Heart right ventricle (tissue), 16 donors: ENCODE measurements at regions not wholly inside any gene's neighbourhood (a gene's known extent, or its start where the extent isn't known, plus 50 kb on each side); places are given as distances from the start of the nearest gene placed in this dataset.

Source experiments
- ATAC-seq, 8 donors: fragments of 200-7000 bp; cut with Tn5 transposase; one replicate each; pipeline ENCODE4 v1.9.1; 2020; ENCODE audit warnings: mild to moderate bottlenecking in 8 of 8, moderate library complexity in 8 of 8, moderate number of reproducible peaks in 1 of 8
- DNase-seq, 2 donors: peaks; one replicate each; pipeline ENCODE4 v3.0.0-alpha.2; 2020
- H3K27ac ChIP-seq, 10 donors: fragments of 200-600 bp; sonication (generic) in 2 of 10; one replicate each; pipeline versions ENCODE4 v1.5.0 to v1.8.0; 2020 to 2022; ENCODE audit warnings: mild to moderate bottlenecking in 3 of 10
- H3K27me3 ChIP-seq, 7 donors: fragments of 200-600 bp; one replicate each; pipeline ENCODE4 v1.8.0; 2021 to 2022; ENCODE audit warnings: mild to moderate bottlenecking in 2 of 7
- H3K36me3 ChIP-seq, 9 donors: fragments of 200-600 bp; sonication (generic) in 1 of 9; one replicate each; pipeline versions ENCODE4 v1.5.0 to v1.8.0; 2020 to 2022; ENCODE audit warnings: mild to moderate bottlenecking in 2 of 9
- H3K4me1 ChIP-seq, 9 donors: fragments of 200-600 bp; sonication (generic) in 1 of 9; one replicate each; pipeline versions ENCODE4 v1.5.0 to v1.8.0; 2020 to 2022; ENCODE audit warnings: mild to moderate bottlenecking in 4 of 9
- H3K4me3 ChIP-seq, 10 donors: fragments of 200-600 bp; sonication (generic) in 2 of 10; one replicate each; pipeline versions ENCODE4 v1.5.0 to v1.8.0; 2020 to 2022; ENCODE audit warnings: mild to moderate bottlenecking in 7 of 10, moderate library complexity in 2 of 10
- H3K9me3 ChIP-seq, 11 donors: fragments of 200-600 bp in 10 of 11; sonication (generic) in 2 of 11; one replicate each; pipeline versions ENCODE4 v1.5.0 to v1.8.0; 2013 to 2022; ENCODE audit warnings: mild to moderate bottlenecking in 2 of 11, control low read depth in 1 of 11, moderate library complexity in 1 of 11
- WGBS, 2 donors: extraction: QIAGEN DNeasy Blood & Tissue Kit; methylation state at CpG; one replicate each; pipeline ENCODE4 v1.1.7; 2013; ENCODE audit warnings: inconsistent platforms in 1 of 2; 5-methylcytosine and 5-hydroxymethylcytosine counted together
- intact Hi-C, 10 donors: fragments of 100-400 bp; cut with DNase I; formaldehyde crosslinking; loops; one replicate each; pipeline versions ENCODE4 v1.11.1 to v1.14.2; 2022
- TF ChIP-seq, protein P1 (sequence below), 9 donors: fragments of 200-600 bp; sonication (generic) in 2 of 9; IDR thresholded peaks; one replicate each; pipeline versions ENCODE4 v1.5.0 to v1.8.0; 2021 to 2022; ENCODE audit warnings: antibody characterized with exemption in 9 of 9, mild to moderate bottlenecking in 5 of 9, moderate library complexity in 1 of 9
- donor health status: Arrhythmogenic right ventricular cardiomyopathy.
- donor health status: ischemic (EF 13 %, LVEDD 7.1; RV severe dilation, severe dysfunction).
- donor health status: healthy with polysubstance abuse.
- donor health status: DM: no; HTN: yes; CAD: no.
- donor health status: DM: no; HTN: no; CAD: no.
- donor health status: ischemic (EF 25% LVEDD 6.9; RV normal size, moderate dysfunction).
- donor health status: ischemic (EF 25% LVEDD 5.7; RV mildly dilated, moderate dysfunction).
- donor health status: healthy.
- donor health status: DM: yes; HTN: yes; CAD: no.
- donor health status: Ischemic cardiomyopathy.
- donor health status: ischemic (EF 35%, LVEDD 5.7; RV mildly dilated, moderate dysfunction).
- donor health status: nonischemic (EF 11% LVEDD 7.7; RV severe dilation, severe dysfunction).
- donor health status: DM: yes; HTN: yes; CAD: no.
- donor health status: PGD.
- donor health status: ischemic (EF 29% LVEDD 5.4; RV normal size, mild dysfunction).
- donor health status: nonischemic (EF 23%, LVEDD 6.1; RV moderate dilation, normal function).

DNA sequence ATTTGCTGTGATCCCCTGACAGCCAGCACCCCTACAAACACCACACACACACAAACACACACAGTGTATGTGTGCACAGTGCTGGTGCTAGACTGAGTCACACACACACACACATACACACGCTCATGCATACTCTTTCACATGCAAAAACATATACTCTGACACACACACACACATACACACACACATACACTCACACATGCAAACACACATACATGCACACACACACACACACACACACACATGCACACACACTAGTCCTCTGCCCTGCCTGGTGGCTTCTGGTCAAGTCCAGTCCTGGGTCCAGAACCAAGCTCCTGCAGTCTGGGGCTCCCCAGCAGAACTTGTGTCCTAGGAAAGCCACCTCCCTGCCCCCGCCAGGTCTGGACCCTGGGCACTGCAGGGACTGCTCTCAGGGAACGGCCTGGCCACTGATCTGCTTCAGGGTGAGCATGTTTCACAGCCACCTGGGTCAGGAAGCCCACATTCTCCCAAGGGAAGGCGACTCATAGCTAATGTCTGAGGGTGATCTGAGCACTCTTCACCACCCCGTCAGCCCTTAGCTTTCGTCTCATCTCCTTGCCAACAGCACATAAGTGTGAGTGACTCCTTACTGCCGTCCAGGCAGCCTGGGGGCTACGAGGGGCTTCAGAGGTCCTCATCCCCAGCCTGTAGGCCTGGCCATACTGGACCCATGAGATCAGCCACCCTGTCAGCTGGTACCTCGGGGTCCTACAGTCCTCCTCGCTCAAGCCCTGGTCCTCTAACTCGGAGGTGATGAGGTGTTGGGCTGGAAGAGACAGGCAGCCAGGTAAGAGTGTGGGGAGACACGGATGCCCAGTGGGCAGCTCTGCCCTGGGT, 88.1 kb downstream of the MCFD2 start:
- ATAC-seq (peak in 2 of 8 donors; percentile 32 to 43), DNase-seq (no peak)
- H3K9me3 ChIP-seq: peaks cover 0 to 7% (median 0%) of the 10 kb centered on the region in 11 donors
- no peaks in the 10 kb centered on the region for H3K36me3 ChIP-seq
- H3K27ac ChIP-seq: no peak overlapping the region
- 82 to 92% methylated on average over 12 of the region's 12 CpGs for WGBS, 2 donors
- H3K4me1 ChIP-seq: peaks cover 0 to 12% (median 3%) of the 10 kb centered on the region in 9 donors
- H3K27me3 ChIP-seq: no peaks in the 10 kb centered on the region
- TF ChIP-seq, protein P1, sequence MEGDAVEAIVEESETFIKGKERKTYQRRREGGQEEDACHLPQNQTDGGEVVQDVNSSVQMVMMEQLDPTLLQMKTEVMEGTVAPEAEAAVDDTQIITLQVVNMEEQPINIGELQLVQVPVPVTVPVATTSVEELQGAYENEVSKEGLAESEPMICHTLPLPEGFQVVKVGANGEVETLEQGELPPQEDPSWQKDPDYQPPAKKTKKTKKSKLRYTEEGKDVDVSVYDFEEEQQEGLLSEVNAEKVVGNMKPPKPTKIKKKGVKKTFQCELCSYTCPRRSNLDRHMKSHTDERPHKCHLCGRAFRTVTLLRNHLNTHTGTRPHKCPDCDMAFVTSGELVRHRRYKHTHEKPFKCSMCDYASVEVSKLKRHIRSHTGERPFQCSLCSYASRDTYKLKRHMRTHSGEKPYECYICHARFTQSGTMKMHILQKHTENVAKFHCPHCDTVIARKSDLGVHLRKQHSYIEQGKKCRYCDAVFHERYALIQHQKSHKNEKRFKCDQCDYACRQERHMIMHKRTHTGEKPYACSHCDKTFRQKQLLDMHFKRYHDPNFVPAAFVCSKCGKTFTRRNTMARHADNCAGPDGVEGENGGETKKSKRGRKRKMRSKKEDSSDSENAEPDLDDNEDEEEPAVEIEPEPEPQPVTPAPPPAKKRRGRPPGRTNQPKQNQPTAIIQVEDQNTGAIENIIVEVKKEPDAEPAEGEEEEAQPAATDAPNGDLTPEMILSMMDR (IDR thresholded peaks at IDR 0.05): no peak
- H3K4me3 ChIP-seq: no peak overlapping the region
- intact Hi-C loops: no loop called here

DNA sequence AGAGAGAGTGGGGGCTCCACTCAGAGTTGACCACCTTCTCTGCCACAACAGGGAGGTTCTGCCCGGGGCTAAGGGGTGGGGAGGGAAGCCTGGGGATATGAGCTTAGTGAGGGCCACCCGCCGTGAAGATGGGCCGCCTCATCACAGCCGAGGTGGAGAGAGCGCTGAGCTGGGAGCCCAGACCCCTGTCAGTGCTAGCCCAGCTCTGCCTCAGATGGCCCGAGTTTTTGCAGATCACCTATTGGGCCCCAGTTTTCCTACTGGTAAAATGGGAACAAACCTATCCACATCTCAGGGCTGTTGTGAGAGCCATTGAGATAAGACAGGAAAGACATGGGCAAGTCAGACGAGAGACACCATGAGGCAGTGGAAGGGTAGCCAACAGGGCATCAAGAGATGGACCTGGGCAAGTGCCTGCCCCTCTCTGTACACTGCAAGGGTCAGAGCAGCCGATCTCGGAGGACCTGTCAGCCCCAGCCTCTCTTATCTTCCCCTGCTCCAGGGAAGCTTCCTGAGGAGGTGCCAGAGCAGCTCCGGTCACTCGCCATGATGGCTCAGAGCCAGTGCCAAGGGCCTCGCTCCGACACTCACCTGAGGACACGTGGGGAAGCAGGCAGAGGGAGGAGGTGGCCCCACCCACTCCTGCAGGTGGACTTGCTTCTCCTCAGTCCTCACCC, 88.9 kb downstream of the MCFD2 start:
- intact Hi-C loops: no loop called here
- Histone ChIP-seq H3K9me3 (peaks cover 0 to 7% (median 0%) of the 10 kb centered on the region in 11 donors), H3K36me3 (no peaks in the 10 kb centered on the region), H3K4me1 (peaks cover 5 to 20% (median 9%) of the 10 kb centered on the region in 9 donors), H3K27me3 (no peaks in the 10 kb centered on the region), H3K27ac (no peak overlapping the region), H3K4me3 (no peak overlapping the region)
- TF ChIP-seq, protein P1 (IDR thresholded peaks at IDR 0.05): no peak
- ATAC-seq: peak in 1 of 8 donors; percentile 7
- no peak for DNase-seq
- WGBS, 2 donors: 64 to 77% methylated on average over 15 of the region's 15 CpGs

DNA sequence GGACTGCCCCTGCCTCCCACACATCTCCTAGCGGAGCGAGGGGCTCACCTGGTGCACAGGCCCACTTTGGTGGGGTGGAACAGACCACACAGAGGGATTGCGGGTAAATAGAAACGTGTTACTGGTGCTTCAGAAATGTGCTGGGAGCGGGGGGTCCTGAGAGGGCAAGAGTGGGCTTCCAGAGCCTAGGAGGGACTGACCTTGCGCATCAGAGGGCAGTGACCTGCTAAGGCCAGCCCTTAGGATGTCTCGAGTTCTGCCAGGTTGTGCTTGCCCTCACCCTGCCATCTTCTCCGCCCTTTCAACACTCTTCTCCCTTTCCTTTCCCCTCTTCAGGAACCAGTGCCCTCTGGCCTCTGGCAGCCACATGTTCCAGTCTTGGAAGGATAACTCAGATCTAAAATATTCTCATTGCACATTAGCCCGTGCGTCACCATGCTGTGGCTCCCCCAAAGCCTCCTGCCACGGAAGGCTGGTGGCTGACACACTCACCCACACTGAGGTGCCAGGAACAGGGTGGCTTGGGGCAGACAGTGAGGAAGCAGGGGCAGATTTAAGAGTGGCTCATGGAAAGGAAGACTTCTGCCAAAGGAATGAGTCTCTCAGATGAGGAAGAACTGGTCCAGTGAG, 89.6 kb downstream of the MCFD2 start:
- 94 to 95% methylated on average over 11 of the region's 11 CpGs for WGBS, 2 donors
- TF ChIP-seq, protein P1 (IDR thresholded peaks at IDR 0.05): no peak
- H3K36me3 ChIP-seq: no peaks in the 10 kb centered on the region
- ATAC-seq: no peak
- H3K4me1 ChIP-seq: peaks cover 5 to 26% (median 13%) of the 10 kb centered on the region in 9 donors
- no peak overlapping the region for H3K27ac ChIP-seq
- no peaks in the 10 kb centered on the region for H3K27me3 ChIP-seq
- no peak overlapping the region for H3K4me3 ChIP-seq
- intact Hi-C loops: no loop called here
- DNase-seq: no peak
- H3K9me3 ChIP-seq: peaks cover 0 to 7% (median 0%) of the 10 kb centered on the region in 11 donors

DNA sequence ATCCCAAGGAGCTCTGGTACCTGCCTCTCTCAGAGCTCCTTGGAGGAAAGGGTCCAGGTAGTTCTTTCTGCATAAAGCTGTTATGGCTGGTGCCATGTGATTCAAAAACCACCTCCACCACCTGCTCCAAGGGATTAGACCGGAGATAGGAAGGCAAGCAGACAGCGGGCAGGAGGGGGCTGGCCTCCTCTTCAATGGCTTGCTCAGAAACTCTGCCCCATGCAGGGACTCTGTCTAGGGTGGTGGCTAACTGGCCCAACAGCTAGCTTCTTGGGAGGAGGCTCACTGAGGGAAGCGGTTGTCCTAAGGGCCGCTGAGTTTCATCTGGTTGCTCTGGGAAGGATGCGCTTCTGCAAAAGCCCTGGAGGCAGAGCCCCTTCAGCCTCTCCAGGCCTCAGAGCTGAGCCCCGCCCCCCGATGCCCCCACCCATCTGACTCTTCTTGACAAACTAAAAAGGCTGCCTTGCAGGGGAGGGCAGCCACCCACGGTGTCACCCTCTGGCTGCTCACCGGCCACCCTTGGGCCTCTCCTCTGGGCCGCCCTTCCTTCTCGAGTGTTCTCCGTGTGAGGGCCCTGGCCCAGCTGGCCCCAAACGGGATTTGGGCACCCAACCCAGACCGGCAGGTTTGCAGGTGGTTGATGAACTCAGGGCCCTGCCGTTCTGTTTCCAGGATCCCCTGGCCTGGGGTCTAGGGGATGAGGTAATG, 90.2 kb downstream of the MCFD2 start:
- 93 to 95% methylated on average over 15 of the region's 15 CpGs for WGBS, 2 donors
- ATAC-seq (no peak), DNase-seq (no peak)
- Histone ChIP-seq H3K27me3 (no peaks in the 10 kb centered on the region), H3K36me3 (no peaks in the 10 kb centered on the region), H3K4me3 (no peak overlapping the region), H3K27ac (no peak overlapping the region), H3K4me1 (peaks cover 5 to 26% (median 13%) of the 10 kb centered on the region in 9 donors), H3K9me3 (peaks cover 0 to 7% (median 0%) of the 10 kb centered on the region in 11 donors)
- intact Hi-C loops: no loop called here
- TF ChIP-seq, protein P1 (IDR thresholded peaks at IDR 0.05): no peak
